ENCODE measurements at regions not wholly inside any gene's neighbourhood (a gene's known extent, or its start where the extent isn't known, plus 50 kb on each side); places are given as distances from the start of the nearest gene placed in this dataset.

DNA sequence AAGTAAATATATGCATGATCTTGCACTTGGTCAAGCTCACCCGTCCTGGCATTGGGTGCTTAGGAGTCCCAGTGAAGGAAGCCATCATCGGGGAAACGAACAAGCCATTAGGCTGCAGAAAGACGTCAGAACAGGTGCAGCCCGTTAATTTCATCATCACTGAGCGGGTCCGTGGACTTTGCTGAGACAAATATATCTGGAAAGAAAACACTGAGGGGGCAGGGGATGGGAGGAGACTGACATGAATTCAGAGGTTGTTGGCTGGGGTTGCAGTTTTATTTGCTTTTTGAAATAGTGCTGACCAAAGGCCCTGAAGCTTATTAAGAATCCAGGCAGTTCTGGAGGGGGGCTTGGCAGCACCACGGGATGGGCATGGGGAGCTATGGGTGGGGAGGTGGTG is 207.2 kb downstream of the ENGASE start:
- no peak for DNase-seq (ENCODE audit: low read depth)

DNA sequence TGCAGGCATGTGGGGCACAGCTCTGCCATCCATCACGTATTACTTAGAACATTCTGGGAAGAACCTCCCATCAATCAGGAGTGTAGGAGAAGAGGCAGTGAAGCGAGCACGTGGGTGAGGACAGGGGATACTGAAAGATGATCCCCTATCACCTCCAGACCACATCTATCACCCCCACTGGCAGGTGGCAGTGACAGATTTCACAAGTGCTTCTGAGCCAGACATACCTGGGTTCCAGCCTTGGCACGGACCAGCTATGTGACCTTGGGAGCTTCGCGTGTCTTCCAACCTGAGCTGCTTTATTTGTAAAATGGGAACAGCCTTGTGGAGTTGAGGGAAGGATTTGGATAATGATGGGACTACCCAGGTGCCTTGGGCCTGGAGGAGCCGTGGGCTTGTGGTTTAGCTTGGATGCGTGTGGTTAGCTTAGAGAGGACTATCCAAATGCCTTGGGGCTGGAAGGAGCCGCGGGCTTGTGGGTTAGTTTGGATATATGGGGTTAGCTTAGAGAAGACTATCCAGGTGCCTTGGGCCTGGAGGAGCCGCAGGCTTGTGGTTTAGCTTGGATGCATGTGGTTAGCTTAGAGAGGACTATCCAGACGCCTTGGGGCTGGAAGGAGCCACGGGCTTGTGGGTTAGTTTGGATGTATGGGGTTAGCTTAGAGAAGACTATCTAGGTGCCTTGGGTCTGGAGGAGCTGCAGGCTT is 206.4 kb downstream of the ENGASE start:
- no peak for DNase-seq (ENCODE audit: low read depth)

DNA sequence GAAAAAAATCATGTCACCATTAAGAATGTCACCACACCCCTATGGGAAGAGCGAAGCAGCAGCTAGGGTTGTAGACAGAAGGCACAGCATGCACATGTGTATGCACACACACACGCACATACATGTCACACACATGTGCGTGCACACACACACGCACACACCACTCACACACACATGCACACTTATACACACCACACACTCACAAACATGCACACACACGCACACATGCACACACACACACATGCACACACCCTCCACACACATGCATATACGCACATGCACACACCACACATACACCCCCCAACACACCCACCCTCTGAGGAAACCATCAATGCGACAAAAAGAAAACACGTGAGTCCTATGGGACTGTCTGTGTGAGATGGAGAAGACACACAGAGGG is 205.4 kb downstream of the ENGASE start:
- DNase-seq (ENCODE audit: low read depth), result no peak

DNA sequence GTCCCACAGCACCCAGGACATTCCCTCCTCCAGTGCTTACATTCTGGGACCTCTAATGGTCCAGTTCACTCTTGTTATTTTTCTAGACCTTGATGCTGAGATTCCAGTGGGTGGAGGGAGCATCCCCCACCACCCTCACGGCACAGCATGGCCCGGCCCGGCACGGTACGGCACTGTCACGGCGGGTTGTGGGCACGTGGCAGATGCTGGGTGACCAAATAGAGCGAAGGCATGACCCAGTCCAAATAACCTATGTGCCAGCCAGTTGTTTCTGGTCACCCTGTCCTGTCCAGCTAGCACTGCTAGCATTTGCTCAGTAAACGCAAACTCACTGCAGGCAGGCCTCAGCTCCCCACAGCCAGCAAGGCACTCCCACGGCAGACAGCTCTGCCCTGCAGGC is 204.7 kb downstream of the ENGASE start:
- DNase-seq (ENCODE audit: low read depth), result no peak

DNA sequence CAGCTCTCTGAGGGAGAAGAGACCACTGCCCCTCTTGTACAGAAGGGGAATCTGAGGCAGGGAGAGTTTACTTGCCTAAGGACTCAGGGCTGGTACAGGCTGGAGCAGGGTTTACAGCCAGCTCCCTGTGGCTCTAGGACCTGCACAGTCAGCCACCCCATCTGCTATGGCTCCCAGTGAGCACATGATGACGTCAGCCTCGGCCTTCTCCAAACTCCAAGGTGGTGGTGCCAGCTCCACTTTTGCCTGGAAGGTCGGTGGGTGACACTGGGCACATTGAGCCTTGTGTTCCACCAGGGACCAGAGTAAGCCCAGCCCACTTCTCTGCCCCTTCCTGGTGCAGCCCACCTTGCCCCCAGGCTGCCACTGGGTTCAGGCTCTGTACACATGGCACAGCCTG is 202.2 kb downstream of the ENGASE start:
- DNase-seq (ENCODE audit: low read depth), result no peak

DNA sequence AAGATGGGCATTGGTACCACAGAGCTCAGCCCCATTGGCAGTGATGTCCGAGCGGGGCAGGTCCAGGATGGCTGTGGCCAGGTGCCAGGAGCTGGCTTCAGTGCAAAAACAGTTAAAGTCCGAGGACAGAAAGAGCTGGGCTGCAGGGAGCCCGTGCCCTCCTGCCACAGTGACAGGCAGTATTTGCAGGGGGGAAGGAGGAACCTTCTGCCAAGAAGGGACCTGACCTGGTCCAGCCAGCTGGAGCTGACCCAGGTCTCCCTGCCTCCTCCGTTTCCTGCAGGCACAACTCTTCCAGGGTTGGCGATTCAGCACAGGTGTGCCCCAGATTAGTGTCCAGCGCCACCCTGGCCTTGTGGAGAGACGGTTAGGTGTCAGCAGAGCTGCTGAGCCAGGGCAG is 199.0 kb downstream of the ENGASE start:
- no peak for DNase-seq (ENCODE audit: low read depth)

DNA sequence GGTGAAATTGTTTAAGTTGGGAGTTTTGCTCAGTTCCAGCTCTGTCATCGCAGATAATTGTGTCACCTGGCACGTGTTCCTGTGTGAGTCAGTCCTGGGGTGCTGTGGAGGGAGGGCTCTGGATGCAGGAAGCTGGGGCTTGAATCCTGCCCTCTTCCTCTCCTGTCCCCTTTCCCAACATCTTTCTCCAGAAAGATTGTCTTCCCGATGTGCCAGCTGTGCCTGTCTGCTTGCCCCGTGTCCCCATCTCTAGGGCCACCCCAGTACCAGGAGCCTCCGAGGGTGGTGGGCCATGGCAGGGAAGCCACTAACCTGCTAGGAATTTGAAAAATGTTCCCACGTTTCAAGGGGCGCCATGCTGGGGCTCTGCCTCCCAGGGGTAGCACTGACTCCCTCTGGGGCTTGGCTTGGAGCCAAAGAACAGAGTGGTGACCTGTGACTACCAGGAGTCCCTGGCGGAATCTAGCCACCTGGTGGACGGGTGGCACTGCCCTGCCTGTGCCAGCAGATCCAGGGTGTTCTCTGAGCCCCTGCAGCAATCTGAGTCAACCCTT is 198.1 kb downstream of the ENGASE start:
- no peak for DNase-seq (ENCODE audit: low read depth)

DNA sequence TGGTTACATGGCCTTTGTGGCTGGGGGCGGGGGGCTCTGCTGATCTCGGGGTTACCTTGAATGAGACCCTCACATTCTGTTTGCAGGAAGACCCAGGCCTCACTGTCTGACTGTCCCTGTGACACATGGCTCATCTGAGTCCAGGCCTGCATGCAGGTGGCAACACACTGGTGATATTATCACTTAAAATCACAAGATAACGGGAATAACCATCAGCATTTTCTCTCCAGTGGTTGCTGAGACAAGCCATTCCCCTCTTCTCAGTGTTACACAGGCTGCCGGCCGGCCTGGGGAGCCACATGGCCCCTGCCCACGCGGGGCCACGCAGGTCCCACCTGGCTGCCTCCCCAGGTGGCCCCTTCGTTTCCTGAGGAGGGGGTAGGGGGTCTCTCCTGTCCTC is 197.6 kb downstream of the ENGASE start:
- no peak for DNase-seq (ENCODE audit: low read depth)

DNA sequence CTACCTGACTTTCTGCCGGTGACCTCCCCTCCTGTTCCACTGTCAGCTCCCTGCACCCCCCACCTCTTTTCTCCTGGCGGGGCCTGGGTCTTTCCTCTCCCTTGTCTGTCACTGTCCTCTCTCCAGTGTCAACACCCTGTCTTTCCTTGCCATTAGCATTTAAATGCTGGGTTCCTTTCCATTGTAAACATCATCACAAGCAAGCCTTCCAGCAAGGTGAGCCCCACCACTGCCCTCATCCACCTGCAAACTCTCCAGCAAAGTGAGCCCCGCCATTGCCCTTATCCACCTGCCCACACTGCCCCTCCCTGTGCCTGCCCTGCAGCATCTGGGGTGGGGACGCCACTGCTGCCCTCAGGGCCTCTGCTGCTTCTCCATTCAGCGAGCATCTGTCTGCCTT is 195.0 kb downstream of the ENGASE start:
- DNase-seq (ENCODE audit: low read depth), result no peak

DNA sequence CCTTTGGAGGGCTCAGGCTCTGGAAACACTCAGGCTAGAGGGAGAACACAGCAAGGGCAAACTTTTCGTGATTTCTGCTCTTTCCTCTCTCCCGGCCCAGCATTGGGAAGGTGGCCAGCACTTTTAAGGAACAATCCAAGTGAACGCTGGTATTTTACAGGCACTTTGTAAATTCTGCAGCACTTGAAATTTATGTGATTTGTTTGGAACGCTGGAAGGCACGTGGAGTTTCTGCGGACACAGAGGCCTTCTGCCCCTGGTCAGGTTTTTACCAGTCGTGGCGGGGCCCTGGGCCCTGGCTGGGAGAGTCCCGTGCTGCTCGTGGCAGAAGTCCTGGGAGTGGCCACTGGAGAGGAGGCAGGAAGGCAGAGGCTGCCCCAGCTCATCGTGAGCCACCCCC is 188.6 kb downstream of the ENGASE start:
- DNase-seq (ENCODE audit: low read depth), result no peak

DNA sequence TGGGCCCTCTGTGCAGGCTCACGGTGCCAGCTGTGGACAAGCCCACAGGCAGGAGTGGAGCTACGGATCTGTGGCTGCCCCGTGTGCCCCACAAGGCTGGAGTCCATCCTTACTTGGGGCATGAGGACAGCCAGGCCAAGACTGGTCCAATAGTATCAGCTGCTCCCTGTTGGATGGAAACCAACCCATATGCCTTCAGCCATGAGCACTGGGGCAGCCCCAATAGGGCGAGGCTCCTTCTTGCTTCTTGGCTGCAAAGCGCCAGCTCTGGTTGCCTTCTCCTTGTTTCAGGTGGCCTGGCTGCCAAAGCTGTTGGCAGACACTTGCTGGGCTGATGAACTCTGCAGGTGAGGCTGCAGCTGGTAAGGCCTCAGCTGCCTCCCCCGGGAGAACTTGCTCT is 188.0 kb downstream of the ENGASE start:
- no peak for DNase-seq (ENCODE audit: low read depth)

DNA sequence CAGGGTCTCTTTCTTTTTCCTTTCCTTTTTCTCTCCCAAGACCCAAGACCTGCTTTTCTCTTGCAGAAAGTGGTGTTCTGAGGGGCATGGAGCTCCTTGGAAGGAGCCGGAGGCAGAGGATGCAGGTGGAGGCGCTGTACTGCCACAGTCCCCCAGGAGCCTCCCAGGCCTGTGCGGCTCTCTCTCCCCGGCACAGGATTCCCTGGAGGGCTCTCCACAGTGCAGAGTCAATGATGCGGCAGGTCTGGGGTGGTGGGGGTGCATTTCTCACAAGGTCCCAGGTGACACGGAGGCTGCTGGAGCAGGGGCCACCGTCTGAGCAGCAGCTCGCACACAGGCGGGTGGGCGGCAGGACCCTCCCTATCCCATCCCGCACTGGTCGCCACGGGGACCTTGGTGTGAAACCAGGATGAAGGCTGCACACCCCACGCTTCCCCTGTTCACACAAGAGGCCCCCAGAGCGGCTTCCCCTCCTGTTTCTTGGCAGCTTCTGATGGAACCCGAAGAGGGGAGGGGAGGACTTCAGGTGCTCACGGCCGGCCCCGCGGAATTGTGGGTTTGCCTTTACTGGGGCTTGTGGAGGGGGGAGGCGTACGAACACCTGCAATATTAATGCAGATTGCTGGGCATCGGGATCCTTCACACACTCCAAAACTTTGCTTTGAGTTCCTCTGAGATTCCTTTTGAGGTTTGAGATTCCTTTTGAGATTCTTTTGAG is 186.9 kb downstream of the ENGASE start:
- DNase-seq (ENCODE audit: low read depth), result no peak

DNA sequence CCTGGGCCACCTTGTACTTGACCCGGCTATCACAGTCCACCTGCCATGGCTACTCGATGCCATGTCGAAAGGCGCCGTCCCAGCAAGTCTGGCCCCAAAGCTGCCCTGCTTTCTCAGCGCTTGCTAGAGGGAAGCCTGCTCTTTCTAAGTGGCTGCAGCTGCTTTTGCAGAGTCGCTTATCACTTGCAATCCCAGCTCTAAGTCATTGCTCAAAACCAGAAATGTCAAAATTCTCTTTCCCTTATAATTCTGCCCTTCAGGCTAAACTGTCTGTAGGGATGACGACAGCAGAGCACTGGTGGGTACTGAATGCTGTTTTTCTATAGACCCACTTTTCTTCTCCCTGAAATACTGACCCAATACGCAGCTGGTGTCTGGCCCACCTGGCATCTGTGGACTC is 184.2 kb downstream of the ENGASE start:
- DNase-seq (ENCODE audit: low read depth), result no peak

DNA sequence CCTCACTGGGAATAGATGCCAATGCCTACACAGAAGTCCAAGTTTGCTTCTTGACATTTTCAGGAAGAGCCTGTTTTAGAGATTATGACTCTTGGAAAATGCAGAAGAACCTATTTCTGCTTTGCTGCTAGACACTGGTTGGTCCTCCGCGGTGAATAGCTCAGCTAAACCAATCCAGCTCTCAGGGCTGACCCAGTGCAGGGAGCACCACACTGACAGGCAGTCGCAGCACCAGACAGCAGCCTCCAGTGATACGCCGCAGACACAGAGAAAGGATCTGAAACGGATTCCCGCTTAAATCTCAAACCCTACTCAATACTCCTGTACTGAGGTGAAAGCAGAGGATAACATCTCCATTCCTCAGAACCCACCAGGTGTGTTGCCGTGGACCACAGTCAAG is 183.4 kb downstream of the ENGASE start:
- DNase-seq (ENCODE audit: low read depth), result no peak

DNA sequence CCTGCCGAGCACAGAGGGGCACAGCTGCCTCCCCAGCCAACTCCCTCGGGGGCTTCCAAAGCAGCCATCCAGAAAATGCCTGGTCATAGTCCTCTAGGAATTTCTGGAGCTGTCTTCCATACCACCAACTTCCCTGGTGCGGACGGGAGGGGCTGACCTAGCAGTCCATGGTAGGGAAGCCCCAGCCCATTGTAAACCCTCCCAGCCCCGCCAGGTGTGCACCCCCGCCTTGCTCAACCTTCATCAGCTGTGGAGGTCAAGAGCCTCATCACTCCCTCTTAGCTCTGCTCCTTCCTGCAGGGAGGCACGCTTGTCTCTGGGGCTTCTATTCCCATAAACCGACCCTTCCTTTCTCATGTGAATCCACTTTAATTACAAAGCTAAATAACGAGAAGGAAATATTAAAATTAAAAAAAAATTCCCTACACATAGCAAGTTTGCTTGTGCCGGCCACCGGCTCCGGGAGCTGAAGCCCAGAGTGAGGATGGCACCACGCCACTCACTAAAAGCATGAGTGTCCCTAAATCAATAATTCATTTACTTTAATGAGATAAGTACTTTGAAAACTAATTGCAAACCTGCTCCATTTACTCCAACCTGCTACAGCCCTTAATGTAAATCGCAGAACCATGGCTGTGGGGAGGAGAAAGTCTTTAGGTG is 181.4 kb downstream of the ENGASE start:
- DNase-seq (ENCODE audit: low read depth), result no peak

DNA sequence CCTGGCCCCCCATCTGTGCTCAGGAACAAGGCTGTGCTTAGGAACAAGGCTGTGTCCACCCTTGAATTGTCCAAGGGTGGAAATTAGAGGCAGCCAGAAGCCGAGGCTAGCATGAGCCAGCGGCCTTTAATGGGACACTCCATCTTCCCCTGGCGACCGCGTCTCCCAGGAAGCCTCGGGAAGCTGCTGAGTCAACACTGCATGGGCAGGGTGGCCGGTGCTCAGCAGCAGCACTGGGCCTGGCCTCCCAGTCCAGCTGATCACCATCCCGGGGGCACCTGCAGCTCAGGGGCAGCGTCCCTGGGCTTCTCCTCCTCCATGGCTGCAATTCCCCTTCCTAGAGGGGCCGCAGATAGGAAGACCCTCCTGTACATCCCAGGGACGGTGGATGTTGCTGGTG is 180.8 kb downstream of the ENGASE start:
- DNase-seq (ENCODE audit: low read depth), result no peak

DNA sequence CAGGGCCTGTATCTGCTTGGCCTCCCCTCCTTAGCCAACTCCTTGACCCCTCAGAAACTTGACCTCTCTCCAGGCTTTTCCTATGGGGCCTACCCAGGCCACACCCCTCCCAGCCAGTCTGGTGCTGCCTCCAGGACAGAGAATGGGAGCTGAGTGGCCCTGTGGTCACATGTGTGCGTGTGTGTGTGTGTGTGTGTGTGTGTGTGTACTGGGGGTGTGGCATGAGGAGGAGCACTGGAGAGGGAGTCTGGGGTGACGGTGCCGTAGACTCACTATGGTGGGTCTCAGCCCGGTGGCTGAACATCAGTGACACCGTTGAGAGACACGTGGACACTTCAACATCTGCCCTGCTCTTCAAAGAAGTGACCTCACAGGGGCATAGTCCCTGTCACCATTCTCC is 180.4 kb downstream of the ENGASE start:
- DNase-seq (ENCODE audit: low read depth), result no peak

DNA sequence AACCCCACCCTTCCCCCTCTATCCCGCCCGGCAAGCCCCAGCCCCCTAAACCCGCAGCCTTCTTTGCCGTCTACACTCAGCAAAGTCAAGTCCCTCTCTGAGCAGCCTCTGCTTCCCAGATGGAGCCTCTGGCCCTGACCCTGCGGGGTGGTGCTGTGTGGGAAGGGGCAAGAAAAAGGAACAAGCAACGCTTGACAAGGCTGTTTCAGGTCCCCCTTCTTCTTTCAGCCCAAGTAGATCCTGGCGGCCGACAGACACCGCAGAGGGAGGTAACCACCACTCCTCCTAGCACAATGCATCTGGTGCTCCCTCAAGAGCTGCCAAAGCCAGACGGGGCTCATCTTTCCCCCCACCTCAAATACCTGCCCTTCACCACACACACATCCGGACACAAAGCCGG is 178.3 kb downstream of the ENGASE start:
- no peak for DNase-seq (ENCODE audit: low read depth)

DNA sequence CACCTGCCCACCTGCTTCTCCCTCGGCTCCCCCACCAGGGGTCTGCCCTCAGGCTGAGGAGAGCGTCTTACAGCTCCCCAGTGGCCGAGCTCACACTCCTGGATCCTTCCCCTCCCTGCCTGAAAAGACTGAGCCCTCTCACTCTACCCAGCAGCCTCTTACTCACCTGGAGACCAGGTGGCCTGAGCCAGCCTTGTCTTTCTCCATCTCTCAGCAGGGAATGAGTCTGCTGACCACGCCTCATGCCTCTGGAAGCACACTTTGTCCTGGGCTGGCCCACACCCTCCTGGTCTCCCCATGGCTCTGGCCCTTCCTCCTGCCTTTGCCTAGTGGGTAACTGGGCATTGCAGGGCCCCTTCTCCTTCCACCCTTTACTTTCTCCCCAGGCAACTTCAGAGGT is 177.2 kb downstream of the ENGASE start:
- DNase-seq (ENCODE audit: low read depth), result no peak

DNA sequence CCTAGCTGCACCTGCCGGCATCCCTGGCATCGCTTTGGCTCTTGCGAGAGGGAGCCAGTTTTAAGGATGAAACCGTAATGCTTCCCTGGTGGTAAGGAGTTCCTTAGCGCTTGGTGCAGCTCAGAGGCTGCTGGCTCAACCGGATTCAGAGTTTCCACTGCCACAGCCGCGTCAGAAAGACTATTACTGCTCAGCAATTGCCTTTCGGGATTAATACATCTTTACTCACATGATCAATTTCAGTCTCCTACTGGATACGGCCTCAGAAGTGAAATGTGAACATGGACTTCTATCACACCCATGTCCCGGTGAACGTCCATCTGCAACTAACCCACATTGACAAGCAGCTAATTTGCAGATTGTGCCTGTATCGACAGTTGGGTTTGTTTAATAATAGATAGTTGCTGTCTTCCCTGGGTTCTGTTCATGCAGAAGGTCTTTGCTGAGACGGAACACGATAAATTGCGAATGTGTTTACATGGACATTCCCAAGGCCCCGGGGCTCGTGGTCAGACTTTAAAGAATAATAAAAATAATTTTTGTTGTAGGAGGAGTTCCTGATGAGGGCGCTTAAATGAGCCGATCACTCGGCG is 175.4 kb downstream of the ENGASE start:
- no peak for DNase-seq (ENCODE audit: low read depth)

DNA sequence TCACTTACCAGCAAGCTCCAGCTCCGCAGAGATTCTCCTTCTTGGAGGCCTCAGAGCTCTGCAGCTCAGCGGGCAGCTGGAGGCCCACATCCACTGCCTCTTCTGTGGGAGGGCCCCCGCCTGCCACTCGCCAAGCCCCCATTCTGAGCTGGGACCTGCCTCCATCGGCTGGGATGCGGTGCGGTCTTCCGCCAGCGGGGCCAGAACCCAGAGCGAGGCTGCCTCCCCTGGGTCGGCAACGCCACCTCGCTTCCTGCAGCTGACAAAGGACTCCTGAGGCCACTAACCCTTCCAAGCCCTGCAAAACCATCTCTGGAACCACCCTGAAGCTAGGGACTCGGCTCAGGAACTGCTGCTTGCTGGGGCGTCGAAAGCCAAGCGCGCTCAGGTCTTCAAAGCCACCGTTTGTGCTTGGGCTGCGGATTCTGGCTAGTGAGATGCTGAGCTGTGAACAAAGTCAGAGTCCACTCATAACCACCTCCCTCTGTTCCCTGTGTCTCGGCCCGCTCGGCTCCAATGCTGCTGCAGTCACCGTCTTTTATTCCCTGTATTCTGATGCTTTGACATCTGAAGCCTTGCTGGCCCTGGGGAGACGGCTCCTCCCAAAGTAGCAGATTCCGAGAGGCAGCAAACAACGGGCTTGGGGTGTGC is 174.3 kb downstream of the ENGASE start:
- DNase-seq (ENCODE audit: low read depth), result no peak

Data from activated T-helper 9 cell treated with anti-CD3 and anti-CD28 coated beads, Interleukin-2, amount 50 U/mL, for 16 hours (primary cell).